ENCODE measurements at regions not wholly inside any gene's neighbourhood (a gene's known extent, or its start where the extent isn't known, plus 50 kb on each side); places are given as distances from the start of the nearest gene placed in this dataset.

DNA sequence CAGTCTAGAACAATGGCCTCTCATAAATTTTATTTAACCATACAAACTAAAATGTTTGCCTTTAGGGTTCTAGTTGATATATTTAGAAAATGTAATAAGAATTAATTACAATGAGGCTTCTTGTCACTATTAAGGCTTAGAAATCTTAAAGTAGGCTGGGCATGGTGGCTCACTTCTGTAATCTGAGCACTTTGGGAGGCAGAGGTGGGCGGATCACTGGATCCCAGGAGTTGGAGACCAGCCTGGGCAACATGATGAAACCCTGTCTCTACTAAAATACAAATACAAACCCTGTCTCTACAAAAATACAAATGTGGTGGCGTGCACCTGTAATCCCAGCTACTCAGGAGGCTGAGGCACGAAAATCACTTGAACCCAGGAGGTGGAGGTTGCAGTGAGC is 99.0 kb upstream of the ADGRF1 start:
- intact Hi-C loops (cut with DNase I): no loop called here
- TF ChIP-seq, protein P1, sequence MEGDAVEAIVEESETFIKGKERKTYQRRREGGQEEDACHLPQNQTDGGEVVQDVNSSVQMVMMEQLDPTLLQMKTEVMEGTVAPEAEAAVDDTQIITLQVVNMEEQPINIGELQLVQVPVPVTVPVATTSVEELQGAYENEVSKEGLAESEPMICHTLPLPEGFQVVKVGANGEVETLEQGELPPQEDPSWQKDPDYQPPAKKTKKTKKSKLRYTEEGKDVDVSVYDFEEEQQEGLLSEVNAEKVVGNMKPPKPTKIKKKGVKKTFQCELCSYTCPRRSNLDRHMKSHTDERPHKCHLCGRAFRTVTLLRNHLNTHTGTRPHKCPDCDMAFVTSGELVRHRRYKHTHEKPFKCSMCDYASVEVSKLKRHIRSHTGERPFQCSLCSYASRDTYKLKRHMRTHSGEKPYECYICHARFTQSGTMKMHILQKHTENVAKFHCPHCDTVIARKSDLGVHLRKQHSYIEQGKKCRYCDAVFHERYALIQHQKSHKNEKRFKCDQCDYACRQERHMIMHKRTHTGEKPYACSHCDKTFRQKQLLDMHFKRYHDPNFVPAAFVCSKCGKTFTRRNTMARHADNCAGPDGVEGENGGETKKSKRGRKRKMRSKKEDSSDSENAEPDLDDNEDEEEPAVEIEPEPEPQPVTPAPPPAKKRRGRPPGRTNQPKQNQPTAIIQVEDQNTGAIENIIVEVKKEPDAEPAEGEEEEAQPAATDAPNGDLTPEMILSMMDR (IDR thresholded peaks at IDR 0.05): no peak
- DNase-seq (no peak), ATAC-seq (no peak)
- no peak overlapping the region for H3K27ac ChIP-seq
- no peaks in the 10 kb centered on the region for H3K36me3 ChIP-seq
- H3K9me3 ChIP-seq: no peaks in the 10 kb centered on the region
- H3K4me1 ChIP-seq: peaks cover 0 to 1% of the 10 kb centered on the region in 2 donors
- H3K27me3 ChIP-seq: no peaks in the 10 kb centered on the region
- H3K4me3 ChIP-seq: no peak overlapping the region

DNA sequence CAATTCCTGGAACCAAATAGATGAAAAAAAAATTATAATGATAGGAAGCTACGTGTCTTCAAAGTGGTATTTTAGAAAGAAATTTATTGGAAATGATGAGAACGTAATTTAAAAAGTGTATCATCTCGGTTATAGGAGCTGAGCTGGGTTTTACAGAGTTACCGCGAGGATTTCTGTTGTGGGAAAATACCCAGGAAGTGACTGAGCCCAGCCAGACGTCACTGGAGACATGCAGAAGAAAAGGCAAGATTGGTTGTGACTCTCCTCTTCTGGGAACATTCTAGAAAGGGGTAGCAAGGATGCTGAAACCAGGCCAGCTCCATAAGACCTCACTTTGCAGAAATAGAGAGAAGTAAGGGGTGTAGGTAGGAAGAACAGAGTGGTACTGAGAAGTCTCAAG is 95.9 kb upstream of the ADGRF1 start:
- H3K4me1 ChIP-seq: peaks cover 13 to 20% of the 10 kb centered on the region in 2 donors
- ATAC-seq: no peak
- no peak overlapping the region for H3K4me3 ChIP-seq
- intact Hi-C loops (cut with DNase I): no loop called here
- H3K27ac ChIP-seq: no peak overlapping the region
- no peak for DNase-seq
- H3K27me3 ChIP-seq: no peaks in the 10 kb centered on the region
- H3K36me3 ChIP-seq: no peaks in the 10 kb centered on the region
- TF ChIP-seq, protein P1 (IDR thresholded peaks at IDR 0.05): no peak
- H3K9me3 ChIP-seq: no peaks in the 10 kb centered on the region

DNA sequence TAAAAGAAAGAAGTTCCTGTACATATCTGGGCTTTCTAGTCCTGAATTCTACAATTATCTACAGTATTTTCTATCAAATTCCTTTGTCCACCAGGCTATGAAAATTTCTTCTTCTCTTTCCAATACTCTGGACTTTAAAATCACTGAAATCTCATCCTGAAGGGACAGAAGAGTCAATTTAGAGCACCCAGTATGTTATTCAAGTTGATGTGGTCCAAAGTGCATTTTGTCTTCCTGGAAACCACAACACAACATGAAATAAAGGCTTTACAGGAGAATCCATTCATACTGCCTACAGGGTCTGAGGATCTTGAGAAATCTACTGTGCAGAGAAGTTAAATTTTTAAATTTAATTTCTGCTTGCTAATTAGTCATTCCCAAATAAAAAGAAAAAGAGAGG is 94.9 kb upstream of the ADGRF1 start:
- TF ChIP-seq, protein P1 (IDR thresholded peaks at IDR 0.05): no peak
- Histone ChIP-seq H3K27me3 (no peaks in the 10 kb centered on the region), H3K4me3 (no peak overlapping the region), H3K27ac (no peak overlapping the region), H3K4me1 (peaks cover 13 to 20% of the 10 kb centered on the region in 2 donors), H3K36me3 (no peaks in the 10 kb centered on the region), H3K9me3 (no peaks in the 10 kb centered on the region)
- ATAC-seq (no peak), DNase-seq (no peak)
- intact Hi-C loops (cut with DNase I): no loop called here

DNA sequence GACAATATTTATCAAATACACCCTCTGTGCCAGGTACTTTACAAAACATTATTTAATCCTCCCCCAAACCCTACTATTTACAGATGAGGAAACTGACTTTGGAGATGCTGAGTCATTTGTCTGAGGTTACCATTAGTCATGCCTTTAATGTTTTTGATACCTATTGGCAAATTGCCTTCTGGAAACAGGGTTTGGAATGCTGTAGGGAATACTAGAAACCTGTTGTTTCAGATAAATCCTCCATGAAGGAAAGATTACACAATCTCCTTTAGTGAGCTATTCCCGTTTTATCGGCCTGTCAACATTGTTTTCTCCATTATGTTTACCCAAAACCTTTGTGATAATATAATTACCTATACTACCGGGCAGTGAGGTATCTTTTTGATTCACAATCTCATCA is 93.6 kb upstream of the ADGRF1 start:
- intact Hi-C loops (cut with DNase I): no loop called here
- TF ChIP-seq, protein P1 (IDR thresholded peaks at IDR 0.05): no peak
- Histone ChIP-seq H3K9me3 (no peaks in the 10 kb centered on the region), H3K27ac (peak overlapping the region in 1 of 2 donors; percentile 18), H3K4me1 (peaks cover 13 to 20% of the 10 kb centered on the region in 2 donors), H3K4me3 (no peak overlapping the region), H3K27me3 (no peaks in the 10 kb centered on the region), H3K36me3 (no peaks in the 10 kb centered on the region)
- ATAC-seq: peak; percentile 63
- DNase-seq: no peak

DNA sequence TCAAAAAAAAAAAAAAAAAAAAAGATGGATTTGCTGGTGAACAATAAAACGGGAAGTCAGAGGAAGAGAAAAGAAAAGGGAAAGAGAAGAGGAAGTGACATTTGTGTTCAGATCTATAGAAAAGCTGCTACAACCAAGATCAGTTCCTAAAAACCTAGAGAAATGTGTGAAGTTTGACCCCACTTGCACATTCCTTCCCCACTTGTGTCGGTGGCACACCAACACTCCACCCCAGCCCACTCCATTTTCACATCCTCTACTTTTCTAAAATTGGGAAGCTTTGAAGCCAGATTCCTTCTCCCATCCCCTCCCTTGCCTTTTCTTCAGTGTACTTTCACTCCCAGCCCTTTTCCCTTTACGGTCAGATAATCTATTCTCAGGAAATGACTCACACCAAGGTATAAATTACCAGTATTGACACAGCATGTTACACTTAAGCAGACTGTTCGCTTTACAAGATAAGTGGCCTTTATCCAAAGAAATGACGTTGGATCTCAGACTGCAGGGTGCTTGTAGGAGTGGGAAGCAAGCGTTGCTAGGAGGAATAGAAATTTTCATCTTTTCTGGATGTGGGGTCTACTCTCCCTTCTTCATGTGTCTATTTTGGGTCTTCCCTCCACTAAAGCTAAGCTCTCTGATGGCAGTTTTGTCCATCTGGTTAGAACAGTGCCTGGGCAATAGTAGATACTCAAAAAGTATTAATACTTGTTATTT is 92.5 kb upstream of the ADGRF1 start:
- H3K4me1 ChIP-seq: peaks cover 13 to 20% of the 10 kb centered on the region in 2 donors

More for the DNA sequence above, 92.5 kb upstream of the ADGRF1 start:
- ATAC-seq (peak; percentile 80), DNase-seq (peak in 2 of 4 donors; percentile 36 to 68)
- Histone ChIP-seq H3K36me3 (no peaks in the 10 kb centered on the region), H3K4me3 (no peak overlapping the region), H3K27me3 (no peaks in the 10 kb centered on the region), H3K9me3 (no peaks in the 10 kb centered on the region), H3K27ac (peak overlapping the region; percentile 6 to 51)
- TF ChIP-seq, protein P1 (IDR thresholded peaks at IDR 0.05): no peak
- intact Hi-C loops (cut with DNase I): no loop called here

Measured in left lung (tissue), 4 donors.